ENCODE measurements at regions not wholly inside any gene's neighbourhood (a gene's known extent, or its start where the extent isn't known, plus 50 kb on each side); places are given as distances from the start of the nearest gene placed in this dataset.
A peak's percentile ranks its signal among the peaks of the same experiment; 100 is the strongest.
"Not testable (repeated sequence)": the region's sequence is repeated elsewhere in the genome, so short reads cannot be mapped to it uniquely, and the experiment has no call there.

GRCh38 chr16:9593440-9593839 is 502.0 kb downstream of the HAPSTR1 start:
- DNase-seq (ENCODE audit: low spot score): no peak

GRCh38 chr16:9594047-9594446 is 502.6 kb downstream of the HAPSTR1 start:
- no peak for DNase-seq (ENCODE audit: low spot score)

- no peak for DNase-seq (ENCODE audit: low spot score)
These were observed 503.5 kb downstream of the HAPSTR1 start for GRCh38 chr16:9594946-9595345.

- DNase-seq (ENCODE audit: low spot score): no peak
These were observed 503.9 kb downstream of the HAPSTR1 start for GRCh38 chr16:9595393-9595792.

GRCh38 chr16:9596788-9597187 is 505.3 kb downstream of the HAPSTR1 start:
- no peak for DNase-seq (ENCODE audit: low spot score)

GRCh38 chr16:9597967-9598730 is 506.7 kb downstream of the HAPSTR1 start:
- DNase-seq (ENCODE audit: low spot score): peak; percentile 95

GRCh38 chr16:9598731-9599083 is 507.3 kb downstream of the HAPSTR1 start:
- no peak for DNase-seq (ENCODE audit: low spot score)

GRCh38 chr16:9599415-9600120 is 508.1 kb downstream of the HAPSTR1 start:
- DNase-seq (ENCODE audit: low spot score): no peak

- peak; percentile 33 for DNase-seq (ENCODE audit: low spot score)
These were observed 510.7 kb downstream of the HAPSTR1 start for GRCh38 chr16:9602189-9602588.

GRCh38 chr16:9603316-9603715 is 511.9 kb downstream of the HAPSTR1 start:
- DNase-seq (ENCODE audit: low spot score): no peak

GRCh38 chr16:9607515-9608230 is 516.2 kb downstream of the HAPSTR1 start:
- no peak for DNase-seq (ENCODE audit: low spot score)

- DNase-seq (ENCODE audit: low spot score): no peak
These were observed 519.3 kb downstream of the HAPSTR1 start for GRCh38 chr16:9610727-9611126.

GRCh38 chr16:9612267-9612666 is 520.8 kb downstream of the HAPSTR1 start:
- no peak for DNase-seq (ENCODE audit: low spot score)

- DNase-seq (ENCODE audit: low spot score): no peak
These were observed 522.9 kb downstream of the HAPSTR1 start for GRCh38 chr16:9614389-9614788.

- no peak for DNase-seq (ENCODE audit: low spot score)
These were observed 530.8 kb downstream of the HAPSTR1 start for GRCh38 chr16:9622268-9622667.

- DNase-seq (ENCODE audit: low spot score): no peak
These were observed 533.7 kb downstream of the HAPSTR1 start for GRCh38 chr16:9625122-9625521.

GRCh38 chr16:9627427-9627826 is 536.0 kb downstream of the HAPSTR1 start:
- no peak for DNase-seq (ENCODE audit: low spot score)

GRCh38 chr16:9630119-9630518 is 538.7 kb downstream of the HAPSTR1 start:
- DNase-seq (ENCODE audit: low spot score): no peak

GRCh38 chr16:9630985-9631384 is 539.5 kb downstream of the HAPSTR1 start:
- no peak for DNase-seq (ENCODE audit: low spot score)

- DNase-seq (ENCODE audit: low spot score): no peak
These were observed 542.4 kb downstream of the HAPSTR1 start for GRCh38 chr16:9633844-9634243.

GRCh38 chr16:9635150-9635720 is 543.8 kb downstream of the HAPSTR1 start:
- not testable (repeated sequence) for DNase-seq (ENCODE audit: low spot score)

GRCh38 chr16:9644258-9644657 is 538.0 kb downstream of the GRIN2A start:
- DNase-seq (ENCODE audit: low spot score): no peak

- DNase-seq (ENCODE audit: low spot score): no peak
These were observed 536.3 kb downstream of the GRIN2A start for GRCh38 chr16:9645911-9646310.
